Naive B cell (primary cell): ENCODE measurements at regions not wholly inside any gene's neighbourhood (a gene's known extent, or its start where the extent isn't known, plus 50 kb on each side); places are given as distances from the start of the nearest gene placed in this dataset.
A peak's percentile ranks its signal among the peaks of the same experiment; 100 is the strongest.

Source experiments
- ATAC-seq, 2 donors: fragments of 150-1000 bp; cut with Tn5 transposase; 2 replicates each; pipeline ENCODE4 v1.10.0; 2021; ENCODE audit warnings: low read depth in 2 of 2, mild to moderate bottlenecking in 2 of 2, moderate library complexity in 2 of 2
- DNase-seq: peaks from one replicate; pipeline ENCODE4 v3.0.0; 2022
- H3K27ac Mint-ChIP-seq, 6 donors: one replicate each; pipeline ENCODE4 v1.8.0; 2020 to 2022; ENCODE audit warnings: mild to moderate bottlenecking in 6 of 6, mixed read lengths in 6 of 6, moderate library complexity in 5 of 6, inconsistent platforms in 2 of 6
- H3K27me3 Mint-ChIP-seq, 3 donors: one replicate each; pipeline ENCODE4 v1.8.0; 2021 to 2022; ENCODE audit warnings: mixed read lengths in 3 of 3, mild to moderate bottlenecking in 1 of 3
- H3K36me3 Mint-ChIP-seq, 2 donors: one replicate each; pipeline ENCODE4 v1.8.0; 2020 to 2022; ENCODE audit warnings: mixed read lengths in 2 of 2, inconsistent platforms in 1 of 2, mild to moderate bottlenecking in 1 of 2
- H3K4me1 Mint-ChIP-seq, 3 donors: one replicate each; pipeline ENCODE4 v1.8.0; 2020 to 2022; ENCODE audit warnings: mixed read lengths in 3 of 3, inconsistent platforms in 1 of 3, mild to moderate bottlenecking in 1 of 3, moderate library complexity in 1 of 3
- H3K4me3 Mint-ChIP-seq, 8 donors: one replicate each; pipeline ENCODE4 v1.8.0; 2020 to 2022; ENCODE audit warnings: mild to moderate bottlenecking in 8 of 8, mixed read lengths in 8 of 8, moderate library complexity in 8 of 8, inconsistent platforms in 2 of 8
- H3K9me3 Mint-ChIP-seq, 7 donors: one replicate each; pipeline ENCODE4 v1.8.0; 2020 to 2022; ENCODE audit warnings: mixed read lengths in 7 of 7, mild to moderate bottlenecking in 5 of 7, inconsistent platforms in 2 of 7, moderate library complexity in 1 of 7

GRCh38 chr12:76611533-76611932 is 52.0 kb upstream of the OSBPL8 start:
- Mint-ChIP-seq H3K27me3 (peaks cover 0 to 20% (median 6%) of the 10 kb centered on the region in 3 donors), H3K4me1 (no peaks in the 10 kb centered on the region), H3K27ac (no peak overlapping the region), H3K9me3 (no peaks in the 10 kb centered on the region), H3K4me3 (no peak overlapping the region), H3K36me3 (no peaks in the 10 kb centered on the region)
- DNase-seq (no peak), ATAC-seq (no peak)

- DNase-seq (no peak), ATAC-seq (no peak)
- H3K27ac Mint-ChIP-seq = no peak overlapping the region
- no peaks in the 10 kb centered on the region for H3K36me3 Mint-ChIP-seq
- H3K27me3 Mint-ChIP-seq = peaks cover 0 to 13% (median 0%) of the 10 kb centered on the region in 3 donors
- H3K4me3 Mint-ChIP-seq = no peak overlapping the region
- H3K9me3 Mint-ChIP-seq = no peaks in the 10 kb centered on the region
- no peaks in the 10 kb centered on the region for H3K4me1 Mint-ChIP-seq
These were observed 54.8 kb upstream of the OSBPL8 start for GRCh38 chr12:76614364-76614763.

DNA sequence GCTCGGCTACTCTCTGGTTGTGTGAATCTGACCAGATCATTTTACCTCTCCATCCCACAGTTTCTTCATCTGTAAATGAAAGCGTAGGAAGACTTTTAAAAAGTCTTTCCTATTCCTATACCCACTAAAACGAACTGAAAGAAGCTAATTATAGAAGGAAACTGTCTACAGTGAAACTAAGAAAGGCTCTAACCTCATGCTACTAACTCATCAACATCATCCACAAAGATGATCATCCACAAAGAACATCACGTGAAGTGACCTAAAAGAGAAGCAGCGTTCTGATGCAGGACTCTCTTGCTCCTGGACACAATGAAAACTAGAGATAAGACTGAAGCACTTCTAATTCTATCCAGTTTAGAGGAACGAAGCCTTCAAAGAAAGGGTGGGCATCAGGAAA is 58.5 kb upstream of the OSBPL8 start:
- H3K27ac Mint-ChIP-seq = no peak overlapping the region
- no peaks in the 10 kb centered on the region for H3K36me3 Mint-ChIP-seq
- peaks cover 0 to 13% (median 0%) of the 10 kb centered on the region in 3 donors for H3K27me3 Mint-ChIP-seq
- no peak for DNase-seq
- H3K9me3 Mint-ChIP-seq = no peaks in the 10 kb centered on the region
- ATAC-seq = no peak
- H3K4me1 Mint-ChIP-seq = peaks cover 0 to 4% (median 4%) of the 10 kb centered on the region in 3 donors
- H3K4me3 Mint-ChIP-seq = no peak overlapping the region

GRCh38 chr12:76621582-76622024 is 62.0 kb upstream of the OSBPL8 start:
- no peak overlapping the region for H3K4me3 Mint-ChIP-seq
- H3K9me3 Mint-ChIP-seq = no peaks in the 10 kb centered on the region
- no peaks in the 10 kb centered on the region for H3K36me3 Mint-ChIP-seq
- peaks cover 0 to 6% (median 0%) of the 10 kb centered on the region in 3 donors for H3K27me3 Mint-ChIP-seq
- peaks cover 0 to 4% (median 4%) of the 10 kb centered on the region in 3 donors for H3K4me1 Mint-ChIP-seq
- ATAC-seq = peak; percentile 55 to 56
- no peak overlapping the region for H3K27ac Mint-ChIP-seq
- peak; percentile 53 for DNase-seq

DNA sequence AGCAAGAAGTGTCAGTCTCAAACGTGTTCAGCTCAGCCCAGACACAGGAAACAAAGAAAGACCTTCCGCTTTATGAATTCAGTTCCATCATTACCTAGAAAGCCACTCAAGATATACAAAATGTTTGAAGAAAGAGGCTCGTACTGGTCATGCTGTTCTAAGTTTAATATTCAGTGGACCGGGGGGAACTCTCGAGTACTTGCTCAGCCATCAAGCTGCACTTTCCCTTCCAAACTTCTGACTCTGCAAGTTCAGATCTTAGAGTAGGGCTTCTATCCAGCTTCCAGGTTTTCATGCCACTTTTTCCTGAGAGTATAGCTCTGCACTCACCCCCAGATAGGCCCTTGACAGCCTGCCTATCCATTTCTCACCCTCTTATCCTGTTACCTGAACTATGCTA is 62.8 kb upstream of the OSBPL8 start:
- H3K36me3 Mint-ChIP-seq = no peaks in the 10 kb centered on the region
- DNase-seq (no peak), ATAC-seq (no peak)
- H3K4me1 Mint-ChIP-seq = peaks cover 0 to 4% (median 4%) of the 10 kb centered on the region in 3 donors
- H3K27me3 Mint-ChIP-seq = no peaks in the 10 kb centered on the region
- H3K4me3 Mint-ChIP-seq = no peak overlapping the region
- no peaks in the 10 kb centered on the region for H3K9me3 Mint-ChIP-seq
- no peak overlapping the region for H3K27ac Mint-ChIP-seq

DNA sequence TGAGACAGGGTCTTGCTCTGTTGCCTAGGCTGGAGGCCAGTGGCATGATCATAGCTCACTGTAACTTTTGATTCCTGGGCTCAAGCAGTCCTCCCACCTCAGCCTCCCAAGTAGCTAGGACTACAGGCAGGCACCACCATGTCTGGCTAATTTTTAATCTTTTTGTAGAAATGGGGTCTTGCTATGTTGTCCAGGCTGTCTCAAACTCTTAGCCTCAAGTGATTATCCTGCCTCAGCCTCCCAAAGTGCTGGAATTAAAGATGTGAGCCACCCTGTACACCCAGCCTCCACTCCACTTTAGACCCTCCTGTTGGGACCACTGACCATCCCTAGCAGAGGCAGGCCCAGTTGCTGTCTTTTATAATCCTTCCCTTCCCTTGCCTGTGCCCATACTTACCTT is 63.3 kb upstream of the OSBPL8 start:
- Mint-ChIP-seq H3K9me3 (no peaks in the 10 kb centered on the region), H3K27me3 (no peaks in the 10 kb centered on the region), H3K27ac (no peak overlapping the region), H3K4me3 (no peak overlapping the region), H3K36me3 (no peaks in the 10 kb centered on the region), H3K4me1 (peaks cover 0 to 4% (median 4%) of the 10 kb centered on the region in 3 donors)
- no peak for DNase-seq
- ATAC-seq = no peak

DNA sequence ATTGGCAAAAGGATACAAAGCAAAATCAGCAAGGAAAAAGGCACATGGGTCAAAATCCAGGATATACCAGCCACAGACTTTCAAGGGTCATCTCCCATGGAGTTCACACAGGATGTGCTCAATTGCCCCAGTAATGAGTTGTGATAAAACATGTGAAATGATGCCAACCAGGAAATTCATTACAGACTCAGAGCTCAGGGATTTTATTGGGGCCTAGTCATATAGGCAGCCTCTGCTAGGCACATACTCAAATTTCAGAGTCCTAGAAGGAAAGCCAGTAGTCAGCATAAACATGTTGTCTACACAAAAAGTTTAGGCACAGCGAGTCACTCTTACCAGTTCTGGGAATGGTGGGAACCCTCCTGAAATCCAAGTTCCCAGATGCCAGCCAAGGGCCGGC is 64.4 kb upstream of the OSBPL8 start:
- DNase-seq (no peak), ATAC-seq (no peak)
- peaks cover 0 to 4% (median 4%) of the 10 kb centered on the region in 3 donors for H3K4me1 Mint-ChIP-seq
- H3K4me3 Mint-ChIP-seq = no peak overlapping the region
- no peaks in the 10 kb centered on the region for H3K9me3 Mint-ChIP-seq
- no peak overlapping the region for H3K27ac Mint-ChIP-seq
- no peaks in the 10 kb centered on the region for H3K27me3 Mint-ChIP-seq
- H3K36me3 Mint-ChIP-seq = no peaks in the 10 kb centered on the region

- Mint-ChIP-seq H3K27me3 (no peaks in the 10 kb centered on the region), H3K36me3 (no peaks in the 10 kb centered on the region), H3K9me3 (no peaks in the 10 kb centered on the region), H3K27ac (no peak overlapping the region), H3K4me1 (no peaks in the 10 kb centered on the region), H3K4me3 (no peak overlapping the region)
- ATAC-seq (no peak), DNase-seq (no peak)
These were observed 68.0 kb upstream of the OSBPL8 start for GRCh38 chr12:76627346-76628135.

DNA sequence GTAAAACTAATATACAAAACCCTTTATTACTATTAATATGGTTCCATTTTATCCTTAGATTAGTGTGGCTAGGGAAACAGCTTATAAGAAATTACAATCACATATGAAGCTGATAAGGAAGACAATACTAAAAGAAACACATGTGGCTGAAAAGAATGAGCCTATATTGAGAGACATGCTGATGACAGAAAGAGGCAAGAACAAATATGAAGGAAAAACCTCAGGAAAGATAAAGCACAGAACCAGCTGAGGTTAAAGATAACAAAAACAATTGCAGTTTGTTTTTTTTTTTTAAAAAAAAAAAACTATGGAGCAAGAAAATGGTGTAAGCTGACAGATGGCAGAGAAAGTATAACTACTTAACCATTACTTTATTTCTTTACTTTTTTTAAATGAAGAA is 69.2 kb upstream of the OSBPL8 start:
- ATAC-seq (no peak), DNase-seq (no peak)
- Mint-ChIP-seq H3K36me3 (no peaks in the 10 kb centered on the region), H3K4me1 (no peaks in the 10 kb centered on the region), H3K27me3 (no peaks in the 10 kb centered on the region), H3K27ac (no peak overlapping the region), H3K4me3 (no peak overlapping the region), H3K9me3 (no peaks in the 10 kb centered on the region)

- no peak for ATAC-seq
- H3K27me3 Mint-ChIP-seq = no peaks in the 10 kb centered on the region
- no peaks in the 10 kb centered on the region for H3K9me3 Mint-ChIP-seq
- no peaks in the 10 kb centered on the region for H3K36me3 Mint-ChIP-seq
- DNase-seq = no peak
- H3K27ac Mint-ChIP-seq = no peak overlapping the region
- H3K4me3 Mint-ChIP-seq = no peak overlapping the region
- no peaks in the 10 kb centered on the region for H3K4me1 Mint-ChIP-seq
These were observed 72.2 kb upstream of the OSBPL8 start for GRCh38 chr12:76631741-76632140.

GRCh38 chr12:76633415-76633814 is 73.8 kb upstream of the OSBPL8 start:
- no peaks in the 10 kb centered on the region for H3K9me3 Mint-ChIP-seq
- H3K36me3 Mint-ChIP-seq = no peaks in the 10 kb centered on the region
- peak overlapping the region in 1 of 6 donors; percentile 6 for H3K27ac Mint-ChIP-seq

DNA sequence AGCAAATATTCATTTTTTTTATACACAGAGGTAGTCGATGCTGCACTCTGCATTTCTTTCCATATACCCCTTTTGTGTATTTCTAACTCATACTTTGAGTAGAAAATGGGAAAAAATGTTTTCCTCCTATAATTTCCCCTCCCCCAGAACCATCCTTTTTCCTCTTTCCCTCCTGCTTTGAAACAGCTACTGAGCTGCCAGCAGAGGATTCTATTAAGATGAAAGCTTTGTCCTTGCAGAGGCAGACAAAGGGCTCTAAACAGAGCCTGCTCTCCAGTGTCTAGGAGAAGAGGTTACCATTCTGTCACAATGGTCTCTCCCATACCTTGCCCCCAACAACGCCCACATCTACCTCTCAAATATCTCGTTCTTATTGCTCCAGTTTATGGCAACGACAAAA is 74.6 kb upstream of the OSBPL8 start:
- Mint-ChIP-seq H3K27ac (no peak overlapping the region), H3K36me3 (no peaks in the 10 kb centered on the region), H3K27me3 (peaks cover 0 to 3% (median 0%) of the 10 kb centered on the region in 3 donors), H3K4me3 (no peak overlapping the region), H3K4me1 (no peaks in the 10 kb centered on the region), H3K9me3 (no peaks in the 10 kb centered on the region)
- DNase-seq = no peak
- ATAC-seq = no peak

More at GRCh38 chr12:76633415-76633814, 73.8 kb upstream of the OSBPL8 start:
- ATAC-seq (no peak), DNase-seq (no peak)
- no peak overlapping the region for H3K4me3 Mint-ChIP-seq
- H3K27me3 Mint-ChIP-seq = peaks cover 0 to 3% (median 0%) of the 10 kb centered on the region in 3 donors
- no peaks in the 10 kb centered on the region for H3K4me1 Mint-ChIP-seq

GRCh38 chr12:76636121-76636692 is 76.6 kb upstream of the OSBPL8 start:
- Mint-ChIP-seq H3K27ac (no peak overlapping the region), H3K36me3 (no peaks in the 10 kb centered on the region), H3K4me1 (no peaks in the 10 kb centered on the region), H3K4me3 (no peak overlapping the region), H3K27me3 (peaks cover 0 to 5% (median 3%) of the 10 kb centered on the region in 3 donors), H3K9me3 (no peaks in the 10 kb centered on the region)
- DNase-seq = no peak
- no peak for ATAC-seq

DNA sequence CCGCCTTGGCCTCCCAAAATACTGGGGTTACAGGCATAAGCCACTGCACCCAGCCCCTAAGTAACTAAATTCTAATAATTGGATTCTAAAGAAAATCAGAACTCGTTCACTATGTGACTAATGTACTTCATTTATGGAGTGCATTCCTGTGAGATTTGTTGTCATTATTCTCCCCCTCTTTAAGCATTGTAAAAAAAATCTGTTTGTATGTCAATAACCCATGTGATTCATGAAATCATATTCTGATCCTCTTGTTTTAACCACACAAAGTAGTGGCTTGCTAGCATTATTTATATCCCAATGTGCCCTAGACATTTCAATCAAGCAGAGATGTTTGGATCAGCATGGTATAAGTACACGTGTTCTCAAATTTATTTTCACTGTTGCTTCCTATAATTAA is 78.2 kb upstream of the OSBPL8 start:
- H3K27ac Mint-ChIP-seq = no peak overlapping the region
- no peaks in the 10 kb centered on the region for H3K36me3 Mint-ChIP-seq
- no peaks in the 10 kb centered on the region for H3K4me1 Mint-ChIP-seq
- no peak for ATAC-seq
- peaks cover 0 to 15% (median 3%) of the 10 kb centered on the region in 3 donors for H3K27me3 Mint-ChIP-seq
- H3K4me3 Mint-ChIP-seq = no peak overlapping the region
- DNase-seq = no peak
- H3K9me3 Mint-ChIP-seq = peaks cover 0 to 2% (median 0%) of the 10 kb centered on the region in 7 donors
